T-helper 1 cell (primary cell): ENCODE measurements at regions not wholly inside any gene's neighbourhood (a gene's known extent, or its start where the extent isn't known, plus 50 kb on each side); places are given as distances from the start of the nearest gene placed in this dataset.
"Not testable (repeated sequence)": the region's sequence is repeated elsewhere in the genome, so short reads cannot be mapped to it uniquely, and the experiment has no call there.

Experiments used
- DNase-seq, 5 donors: peaks; one replicate each; pipeline ENCODE4 v3.0.0-alpha.2; 2012 to 2020

GRCh38 chr4:84276752-84277151 lies 222.3 kb downstream of the NKX6-1 start:
- DNase-seq = no peak

DNA sequence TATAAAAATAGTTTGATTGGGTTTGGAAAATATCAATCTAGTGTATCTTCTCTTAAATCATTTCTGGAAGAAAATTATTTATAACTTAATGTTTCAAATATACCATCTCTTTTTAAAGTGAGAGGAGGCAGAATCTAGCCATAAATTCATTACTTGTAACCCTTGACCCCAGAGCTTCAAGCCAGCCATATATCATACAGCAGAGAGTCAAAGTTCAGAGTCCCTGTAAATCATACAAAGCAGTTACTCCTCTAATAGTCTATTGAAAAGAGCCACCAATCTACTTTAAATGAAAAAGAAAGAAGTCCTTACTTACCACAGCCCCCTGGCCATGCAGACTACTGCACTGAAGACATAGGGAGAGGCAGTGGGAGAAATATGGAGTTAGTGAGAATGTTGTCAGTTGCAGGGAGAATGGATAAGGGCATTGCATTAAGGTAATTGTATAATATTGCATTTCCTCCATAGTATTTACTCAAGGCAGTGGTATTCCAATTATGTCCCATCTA lies 229.5 kb downstream of the NKX6-1 start:
- DNase-seq = no peak

- no peak for DNase-seq
Measured at GRCh38 chr4:84264652-84265051, 234.4 kb downstream of the NKX6-1 start.

GRCh38 chr4:84263415-84263814 lies 235.7 kb downstream of the NKX6-1 start:
- DNase-seq = no peak

DNA sequence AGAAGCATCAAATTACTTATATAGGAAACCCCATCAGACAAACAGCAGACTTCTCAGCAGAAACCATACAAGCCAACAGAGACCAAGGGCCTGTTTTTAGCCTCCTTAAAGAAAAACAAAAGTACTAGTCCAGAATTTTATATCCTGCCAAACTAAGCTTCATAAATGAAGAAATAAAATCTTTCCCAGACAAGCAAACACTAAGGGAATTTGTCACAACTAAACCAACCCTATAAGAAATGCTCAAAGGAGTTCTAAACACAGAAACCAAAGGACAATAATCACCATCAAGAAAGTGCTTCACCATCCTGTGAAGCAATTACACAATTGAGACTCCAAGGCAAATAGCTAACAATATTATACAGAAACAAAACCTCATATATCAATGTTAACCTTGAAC lies 238.6 kb downstream of the NKX6-1 start:
- DNase-seq = no peak

DNA sequence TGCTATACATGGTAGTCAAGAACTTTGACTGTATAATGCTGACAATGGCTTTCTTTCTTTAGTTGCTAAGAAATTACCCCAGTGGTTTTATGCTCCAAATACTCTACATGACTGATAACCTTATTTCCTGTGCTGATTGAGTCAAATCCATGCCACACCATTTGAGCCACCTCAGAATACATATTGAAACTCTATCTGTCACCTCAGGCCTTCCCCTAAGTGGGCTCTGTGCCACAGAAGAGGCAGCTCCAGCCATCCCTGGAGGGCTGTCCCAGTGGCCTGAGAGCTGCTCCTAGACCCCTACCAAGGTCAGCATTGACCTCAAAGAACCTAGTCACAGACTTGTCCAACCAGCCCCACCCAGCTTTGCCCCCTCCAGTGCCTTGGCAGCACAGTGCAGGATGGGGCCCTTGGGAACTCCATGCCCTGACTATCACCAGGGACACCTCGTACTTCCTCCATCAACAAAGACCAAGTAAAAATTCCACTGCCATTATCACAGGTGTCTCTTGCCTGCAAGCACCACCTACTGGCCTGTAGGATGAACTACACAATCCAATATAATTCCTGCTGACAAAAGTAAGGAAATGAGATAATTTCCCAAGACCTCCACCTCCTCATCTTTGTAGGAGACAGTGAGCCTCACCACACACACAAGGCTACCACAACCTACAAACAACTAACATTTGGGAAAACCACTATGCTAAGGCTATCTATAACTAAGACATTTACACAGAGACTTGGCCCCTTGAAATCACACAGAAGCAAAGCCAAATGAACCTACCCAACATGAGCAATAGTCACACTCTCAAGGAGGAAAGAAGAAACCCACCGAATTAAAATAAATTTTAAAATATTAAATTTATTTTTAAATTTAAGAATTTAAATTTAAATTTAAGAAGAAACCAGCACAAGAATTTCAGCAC lies 239.9 kb downstream of the NKX6-1 start:
- DNase-seq = peak in 1 of 5 donors; percentile 2

- no peak for DNase-seq
Measured at GRCh38 chr4:84254537-84254936, 244.6 kb downstream of the NKX6-1 start.

GRCh38 chr4:84249521-84249920 lies 249.6 kb downstream of the NKX6-1 start:
- no peak for DNase-seq

DNA sequence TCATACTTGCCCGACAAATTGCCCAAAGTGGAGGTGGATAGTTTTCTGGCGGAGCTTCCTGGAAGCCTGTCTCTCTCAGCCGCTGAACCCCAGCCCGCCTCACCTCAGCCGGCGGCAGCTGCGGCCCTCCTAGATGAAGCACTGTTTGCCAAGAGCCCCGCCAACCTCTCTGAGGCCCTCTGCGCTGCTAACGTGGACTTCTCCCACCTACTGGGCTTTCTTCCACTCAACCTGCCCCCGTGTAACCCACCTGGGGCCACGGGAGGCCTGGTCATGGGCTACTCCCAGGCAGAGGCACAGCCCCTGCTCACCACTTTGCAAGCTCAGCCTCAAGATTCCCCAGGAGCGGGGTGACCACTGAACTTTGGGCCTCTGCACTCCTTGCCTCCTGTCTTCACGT lies 254.1 kb downstream of the NKX6-1 start:
- not testable (repeated sequence) for DNase-seq

DNA sequence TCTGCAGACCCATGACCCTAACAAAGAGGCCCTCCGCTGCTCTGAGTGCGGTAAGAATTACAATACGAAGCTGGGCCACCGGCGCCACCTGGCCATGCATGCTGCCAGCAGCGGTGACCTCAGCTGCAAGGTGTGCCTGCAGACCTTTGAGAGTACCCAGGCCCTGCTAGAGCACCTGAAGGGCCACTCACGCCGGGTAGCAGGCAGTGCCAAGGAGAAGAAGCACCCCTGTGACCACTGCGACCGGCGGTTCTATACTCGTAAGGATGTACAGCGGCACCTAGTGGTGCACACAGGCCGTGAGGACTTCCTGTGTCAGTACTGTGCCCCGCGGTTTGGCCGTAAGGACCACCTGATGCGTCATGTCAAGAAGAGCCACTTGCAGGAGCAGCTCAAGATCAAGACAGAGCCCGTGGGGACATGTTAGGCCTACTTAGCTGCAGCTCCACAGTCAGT lies 254.7 kb downstream of the NKX6-1 start:
- DNase-seq = not testable (repeated sequence)

DNA sequence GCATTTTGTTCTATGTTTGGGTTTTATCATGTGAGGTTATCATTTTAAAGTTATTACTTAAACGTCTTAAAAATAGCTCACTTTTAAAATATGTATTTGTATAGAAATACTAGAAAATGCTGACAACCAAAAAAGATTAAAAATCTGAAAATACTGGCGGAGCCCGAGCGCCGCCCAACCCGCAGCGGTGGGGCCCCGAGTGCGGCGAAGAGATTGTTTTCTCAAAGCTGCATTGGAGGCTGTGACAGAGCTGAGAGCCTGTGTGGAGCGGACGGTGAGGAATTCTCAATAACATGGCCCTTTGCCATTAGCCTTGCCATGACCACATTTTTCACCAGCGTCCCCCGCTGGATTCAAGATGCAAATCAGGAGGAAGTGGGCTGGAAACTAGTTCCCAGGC lies 255.4 kb downstream of the NKX6-1 start:
- DNase-seq = no peak

DNA sequence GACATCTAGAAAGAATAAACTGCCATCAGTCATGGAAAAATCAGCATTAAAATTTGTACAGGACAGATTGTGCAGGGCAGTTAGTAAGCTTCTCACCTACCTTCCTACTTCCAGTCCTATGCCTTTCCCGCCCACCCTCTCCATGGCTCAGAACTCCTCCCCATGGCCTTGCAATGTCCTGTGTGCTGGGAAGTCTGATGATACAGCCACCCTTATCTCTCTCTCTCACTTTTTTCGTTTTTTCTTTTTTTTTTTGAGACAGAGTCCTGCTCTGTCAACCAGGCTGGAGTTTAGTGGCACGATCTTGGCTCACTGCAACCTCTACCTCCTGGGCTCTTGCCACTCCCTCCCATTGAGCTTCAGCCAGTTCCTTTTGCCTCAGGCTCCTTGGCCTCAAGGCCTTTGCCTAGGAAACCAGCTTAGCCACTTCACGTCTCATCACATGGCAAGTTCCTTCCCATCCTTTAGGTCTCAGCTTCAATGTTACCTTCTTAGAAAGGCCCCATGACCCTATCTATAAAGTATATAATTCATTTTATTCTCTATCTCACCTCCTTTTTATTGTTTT lies 259.7 kb downstream of the NKX6-1 start:
- DNase-seq = no peak

DNA sequence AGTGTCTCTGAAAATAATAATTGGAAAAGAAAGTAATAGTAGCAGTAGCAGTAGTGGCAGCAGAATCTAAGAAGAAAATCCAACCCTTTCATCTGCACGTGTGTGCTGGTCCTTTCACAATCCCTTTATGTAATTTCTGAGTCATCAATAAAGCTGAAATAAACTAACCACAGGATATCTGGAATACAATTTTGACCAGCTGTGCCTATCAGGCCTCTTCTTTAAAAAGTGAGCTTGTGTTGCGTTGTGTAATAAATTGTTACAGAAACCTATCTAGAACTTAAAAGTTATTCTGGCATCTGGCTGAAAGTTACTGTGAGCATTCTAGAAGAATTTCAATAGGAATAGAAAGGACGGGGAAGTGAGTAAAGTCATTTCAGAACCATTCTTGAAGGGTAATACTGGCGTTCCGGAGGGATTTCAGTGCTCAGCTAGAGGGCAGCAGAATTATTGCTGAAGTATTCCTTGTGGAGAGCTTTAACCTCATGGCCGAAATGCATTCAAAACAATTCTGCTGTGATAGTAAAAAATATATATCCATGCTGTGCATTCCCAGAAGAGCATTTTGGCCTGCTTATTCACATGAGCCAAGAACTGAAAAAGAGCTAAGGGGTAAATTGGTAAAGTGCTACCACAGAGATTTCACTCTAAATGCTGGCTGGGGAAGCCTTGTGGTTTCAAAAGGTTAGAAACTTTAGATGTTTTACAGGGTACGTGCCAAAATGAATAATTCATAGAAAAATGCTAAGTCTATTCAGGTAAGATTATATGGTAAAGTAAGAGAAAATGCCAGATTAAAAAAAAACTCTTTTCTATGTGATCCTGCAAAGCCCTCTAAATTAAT lies 260.6 kb downstream of the NKX6-1 start:
- DNase-seq = no peak

GRCh38 chr4:84237008-84237407 lies 262.1 kb downstream of the NKX6-1 start:
- DNase-seq = no peak

DNA sequence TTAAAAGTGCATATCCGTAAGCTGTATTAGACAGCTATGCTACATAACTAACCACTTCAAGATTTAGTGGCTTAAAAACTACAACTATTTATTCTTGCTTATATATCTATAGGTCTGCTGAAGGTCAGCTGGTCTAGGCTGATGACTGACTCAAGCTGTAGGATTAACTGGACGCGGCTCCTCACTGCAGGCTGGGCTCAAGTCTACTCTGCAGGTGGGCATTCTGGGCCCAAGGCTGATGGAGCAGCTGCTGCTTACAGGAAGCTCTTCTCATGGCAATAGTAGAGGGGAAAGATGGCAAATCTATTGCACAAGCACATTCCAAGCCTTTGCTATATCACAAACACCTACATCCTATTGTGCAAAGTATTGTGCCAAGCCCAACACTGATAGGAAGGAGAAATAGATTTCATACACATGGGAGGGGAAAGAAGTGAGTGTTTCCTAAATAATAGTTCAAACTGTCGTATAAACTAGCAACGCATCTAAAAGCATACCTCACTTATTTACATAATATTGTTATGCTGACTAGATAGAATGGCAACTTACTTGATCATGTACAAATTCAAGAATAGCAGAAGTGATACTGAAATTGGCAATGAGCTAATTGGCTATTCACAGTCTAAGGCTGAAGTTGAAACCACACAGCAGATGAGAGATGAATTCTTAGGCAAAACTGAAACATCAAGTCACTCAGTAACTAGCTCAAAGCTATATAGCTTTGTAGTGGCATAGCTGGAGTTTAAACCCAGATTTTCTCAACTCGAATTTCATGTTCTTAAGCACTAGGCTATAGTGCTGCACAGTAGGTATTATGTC lies 263.8 kb downstream of the NKX6-1 start:
- no peak for DNase-seq

DNA sequence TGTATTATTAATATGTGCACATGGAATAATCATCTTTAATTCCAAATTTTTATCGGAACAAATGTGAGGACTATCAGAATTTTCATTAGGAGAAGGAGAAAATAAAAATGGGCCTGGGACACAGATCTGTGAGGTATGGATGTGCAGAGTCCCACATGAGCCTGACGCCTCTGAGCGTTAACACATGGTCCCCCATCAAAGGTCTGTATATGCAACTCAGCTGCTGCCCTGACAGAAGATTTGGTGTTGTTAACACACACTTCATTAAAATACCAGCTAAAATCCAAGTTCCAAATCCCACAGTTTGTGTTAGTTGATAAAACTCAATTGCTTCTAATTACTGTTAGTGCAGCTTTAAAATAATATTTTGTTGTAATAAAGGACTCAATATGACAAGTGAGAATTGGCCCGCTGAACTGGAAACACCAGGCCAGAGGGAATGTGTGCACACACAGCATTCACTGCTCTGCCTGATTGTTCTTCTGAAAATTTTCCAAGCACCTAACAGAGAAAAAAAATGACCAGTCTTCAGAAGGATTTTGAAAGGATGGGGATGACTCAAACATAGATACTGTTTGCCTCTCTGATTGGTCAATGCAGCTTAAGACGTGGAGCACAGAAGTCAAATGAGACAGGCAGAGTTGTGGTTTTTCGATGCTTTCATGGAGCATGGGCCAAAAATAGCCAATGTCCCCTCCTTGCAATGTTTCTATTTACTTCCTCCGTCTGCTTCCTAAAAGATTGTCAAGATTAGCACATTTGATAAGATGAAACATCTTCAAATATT lies 266.6 kb downstream of the NKX6-1 start:
- no peak for DNase-seq

- no peak for DNase-seq
Measured at GRCh38 chr4:84231539-84232055, 267.5 kb downstream of the NKX6-1 start.

DNA sequence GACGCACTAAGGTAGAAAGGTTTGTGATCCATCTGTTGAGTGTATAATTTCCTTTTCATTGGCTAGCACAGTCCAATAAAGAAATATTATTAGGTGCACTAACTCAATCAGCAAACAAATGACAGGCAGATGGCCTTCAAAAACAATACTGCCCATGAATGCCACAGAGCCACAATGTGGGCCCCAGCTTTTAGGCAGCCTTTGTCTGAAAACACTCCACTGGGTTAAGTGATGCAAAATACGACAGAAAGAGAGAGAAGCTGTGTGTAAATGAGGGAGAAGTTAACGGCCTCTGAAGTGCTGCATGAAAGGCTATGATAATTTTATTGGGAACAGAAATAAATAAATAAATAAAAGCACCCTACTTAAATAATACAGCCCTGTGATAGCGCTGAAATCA lies 274.6 kb downstream of the NKX6-1 start:
- DNase-seq = no peak

- no peak for DNase-seq
Measured at GRCh38 chr4:84221704-84222103, 277.4 kb downstream of the NKX6-1 start.

DNA sequence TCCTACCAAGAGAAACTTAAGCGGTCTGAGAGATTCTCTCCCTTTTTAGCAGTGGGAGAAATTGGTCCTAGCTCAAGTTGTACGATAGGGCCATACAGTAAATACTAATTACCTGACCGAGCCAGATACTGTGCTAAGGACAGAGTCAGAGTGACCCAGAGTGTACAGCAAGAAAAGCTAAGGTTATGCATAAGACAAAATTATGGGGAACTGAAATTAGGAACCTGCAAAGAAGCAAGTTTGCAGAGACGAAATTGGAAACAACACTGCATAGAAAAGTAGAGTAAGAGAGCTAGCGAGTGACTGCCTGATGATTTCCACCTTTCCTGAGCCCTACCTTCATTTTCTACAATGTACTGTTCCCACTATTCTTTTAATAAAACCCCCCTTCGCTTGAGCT lies 278.1 kb downstream of the NKX6-1 start:
- DNase-seq = no peak

GRCh38 chr4:84219656-84220055 lies 279.4 kb downstream of the NKX6-1 start:
- no peak for DNase-seq
